Left lung (tissue), 4 donors: ENCODE measurements at regions not wholly inside any gene's neighbourhood (a gene's known extent, or its start where the extent isn't known, plus 50 kb on each side); places are given as distances from the start of the nearest gene placed in this dataset.

Source experiments
- ATAC-seq: fragments of 200-7000 bp; cut with Tn5 transposase; one replicate; pipeline ENCODE4 v1.9.1; 2020; ENCODE audit warnings: moderate library complexity
- DNase-seq, 4 donors: peaks; one replicate each; pipeline ENCODE4 v3.0.0-alpha.2; 2013 to 2020
- H3K27ac ChIP-seq, 2 donors: fragments of 200-600 bp; sonication (generic) in 1 of 2; one replicate each; pipeline versions ENCODE4 v1.5.0 to v1.8.0; 2020 to 2021
- H3K27me3 ChIP-seq, 2 donors: fragments of 200-600 bp; sonication (generic) in 1 of 2; one replicate each; pipeline versions ENCODE4 v1.5.0 to v1.8.0; 2020 to 2021
- H3K36me3 ChIP-seq, 2 donors: fragments of 200-600 bp; sonication (generic) in 1 of 2; one replicate each; pipeline versions ENCODE4 v1.5.0 to v1.8.0; 2020 to 2021
- H3K4me1 ChIP-seq, 2 donors: fragments of 200-600 bp; one replicate each; pipeline ENCODE4 v1.8.0; 2021
- H3K4me3 ChIP-seq, 2 donors: fragments of 200-600 bp; sonication (generic) in 1 of 2; one replicate each; pipeline versions ENCODE4 v1.5.0 to v1.8.0; 2020 to 2021; ENCODE audit warnings: mild to moderate bottlenecking in 1 of 2
- H3K9me3 ChIP-seq, 2 donors: fragments of 200-600 bp; sonication (generic) in 1 of 2; one replicate each; pipeline versions ENCODE4 v1.5.0 to v1.8.0; 2020 to 2021
- intact Hi-C, 2 donors: fragments of 100-400 bp; cut with DNase I; formaldehyde crosslinking; loops; one replicate each; pipeline versions ENCODE4 v1.11.2 to v1.14.2; 2022
- TF ChIP-seq, protein P1 (sequence below), 2 donors: fragments of 200-600 bp; sonication (generic) in 1 of 2; IDR thresholded peaks; one replicate each; pipeline versions ENCODE4 v1.5.0 to v1.8.0; 2021; ENCODE audit warnings: antibody characterized with exemption in 2 of 2
- donor health status: DM: no; HTN: yes; CAD: no.
- donor health status: DM: no; HTN: no; CAD: no.

DNA sequence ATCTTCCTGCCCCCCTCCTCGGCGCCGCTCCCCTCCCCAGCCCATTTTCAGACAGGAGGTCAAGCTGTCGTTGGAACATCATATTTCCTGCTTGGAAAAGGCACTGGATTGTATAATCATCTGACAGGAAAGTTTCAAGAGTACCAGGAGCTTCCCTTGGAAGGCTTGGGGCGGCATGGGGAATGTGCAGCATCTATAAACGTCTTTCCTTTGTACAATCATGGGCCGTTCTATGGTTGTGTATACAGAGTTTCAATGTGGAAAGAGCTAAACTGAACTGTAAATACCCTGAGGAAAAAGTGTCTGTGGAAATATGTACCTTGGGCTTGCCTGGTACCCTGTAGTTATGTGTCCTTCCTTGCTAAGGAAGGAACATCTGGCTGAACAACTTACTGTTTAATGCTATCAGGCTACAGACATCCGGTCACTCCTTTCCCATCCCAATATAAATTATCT lies 368.1 kb upstream of the ADGRL2 start:
- Histone ChIP-seq H3K36me3 (no peaks in the 10 kb centered on the region), H3K27ac (peak overlapping the region in 1 of 2 donors; percentile 72), H3K4me1 (peaks cover 0 to 16% of the 10 kb centered on the region in 2 donors), H3K4me3 (no peak overlapping the region), H3K9me3 (no peaks in the 10 kb centered on the region), H3K27me3 (no peaks in the 10 kb centered on the region)
- TF ChIP-seq, protein P1, sequence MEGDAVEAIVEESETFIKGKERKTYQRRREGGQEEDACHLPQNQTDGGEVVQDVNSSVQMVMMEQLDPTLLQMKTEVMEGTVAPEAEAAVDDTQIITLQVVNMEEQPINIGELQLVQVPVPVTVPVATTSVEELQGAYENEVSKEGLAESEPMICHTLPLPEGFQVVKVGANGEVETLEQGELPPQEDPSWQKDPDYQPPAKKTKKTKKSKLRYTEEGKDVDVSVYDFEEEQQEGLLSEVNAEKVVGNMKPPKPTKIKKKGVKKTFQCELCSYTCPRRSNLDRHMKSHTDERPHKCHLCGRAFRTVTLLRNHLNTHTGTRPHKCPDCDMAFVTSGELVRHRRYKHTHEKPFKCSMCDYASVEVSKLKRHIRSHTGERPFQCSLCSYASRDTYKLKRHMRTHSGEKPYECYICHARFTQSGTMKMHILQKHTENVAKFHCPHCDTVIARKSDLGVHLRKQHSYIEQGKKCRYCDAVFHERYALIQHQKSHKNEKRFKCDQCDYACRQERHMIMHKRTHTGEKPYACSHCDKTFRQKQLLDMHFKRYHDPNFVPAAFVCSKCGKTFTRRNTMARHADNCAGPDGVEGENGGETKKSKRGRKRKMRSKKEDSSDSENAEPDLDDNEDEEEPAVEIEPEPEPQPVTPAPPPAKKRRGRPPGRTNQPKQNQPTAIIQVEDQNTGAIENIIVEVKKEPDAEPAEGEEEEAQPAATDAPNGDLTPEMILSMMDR (IDR thresholded peaks at IDR 0.05) = no peak
- DNase-seq (no peak), ATAC-seq (no peak)
- intact Hi-C loops = no loop called here

DNA sequence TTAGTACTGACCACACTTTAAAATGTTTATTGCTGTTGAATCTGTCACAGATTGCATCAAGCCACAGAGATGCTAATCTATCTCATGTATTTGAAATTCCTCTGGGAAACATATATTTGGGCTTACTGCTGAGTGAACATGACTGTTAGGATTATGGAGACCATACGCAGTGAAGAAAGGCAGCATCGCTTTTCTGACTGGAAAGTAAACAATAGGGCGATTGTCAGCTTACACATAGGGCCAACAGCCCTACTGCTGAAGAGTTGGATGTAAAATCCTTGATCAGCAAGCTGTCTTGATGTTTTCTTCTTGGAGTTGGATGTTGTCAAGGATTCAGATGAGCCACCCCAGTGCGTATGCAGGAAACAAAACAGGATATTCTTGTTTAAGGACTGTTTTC lies 368.7 kb upstream of the ADGRL2 start:
- DNase-seq (no peak), ATAC-seq (no peak)
- no peaks in the 10 kb centered on the region for H3K27me3 ChIP-seq
- H3K27ac ChIP-seq = peak overlapping the region in 1 of 2 donors; percentile 72
- H3K36me3 ChIP-seq = no peaks in the 10 kb centered on the region
- no peak overlapping the region for H3K4me3 ChIP-seq
- H3K4me1 ChIP-seq = peaks cover 0 to 16% of the 10 kb centered on the region in 2 donors
- intact Hi-C loops = no loop called here
- TF ChIP-seq, protein P1 (IDR thresholded peaks at IDR 0.05) = no peak
- no peaks in the 10 kb centered on the region for H3K9me3 ChIP-seq

DNA sequence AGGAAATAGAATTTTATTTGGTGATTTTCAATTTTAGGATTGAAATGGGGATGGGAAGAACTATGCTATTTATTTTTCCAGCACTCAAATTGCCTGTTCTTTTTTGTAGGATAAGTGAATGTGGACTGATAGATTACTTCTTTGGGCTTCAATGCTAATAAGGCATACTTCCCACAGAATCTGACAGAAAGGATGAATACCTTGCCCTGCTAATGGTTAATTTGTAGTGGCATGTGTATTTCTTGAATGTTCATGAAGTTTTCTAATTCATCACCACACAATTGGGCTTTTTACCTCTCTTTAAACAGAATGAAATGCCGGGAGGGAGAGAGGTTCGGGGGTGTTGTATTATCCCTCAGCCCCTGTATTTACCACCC lies 369.1 kb upstream of the ADGRL2 start:
- Histone ChIP-seq H3K27me3 (no peaks in the 10 kb centered on the region), H3K4me3 (no peak overlapping the region), H3K4me1 (peaks cover 0 to 16% of the 10 kb centered on the region in 2 donors), H3K36me3 (no peaks in the 10 kb centered on the region), H3K27ac (peak overlapping the region in 1 of 2 donors; percentile 72), H3K9me3 (no peaks in the 10 kb centered on the region)
- DNase-seq (no peak), ATAC-seq (no peak)
- intact Hi-C loops = no loop called here
- TF ChIP-seq, protein P1 (IDR thresholded peaks at IDR 0.05) = no peak

DNA sequence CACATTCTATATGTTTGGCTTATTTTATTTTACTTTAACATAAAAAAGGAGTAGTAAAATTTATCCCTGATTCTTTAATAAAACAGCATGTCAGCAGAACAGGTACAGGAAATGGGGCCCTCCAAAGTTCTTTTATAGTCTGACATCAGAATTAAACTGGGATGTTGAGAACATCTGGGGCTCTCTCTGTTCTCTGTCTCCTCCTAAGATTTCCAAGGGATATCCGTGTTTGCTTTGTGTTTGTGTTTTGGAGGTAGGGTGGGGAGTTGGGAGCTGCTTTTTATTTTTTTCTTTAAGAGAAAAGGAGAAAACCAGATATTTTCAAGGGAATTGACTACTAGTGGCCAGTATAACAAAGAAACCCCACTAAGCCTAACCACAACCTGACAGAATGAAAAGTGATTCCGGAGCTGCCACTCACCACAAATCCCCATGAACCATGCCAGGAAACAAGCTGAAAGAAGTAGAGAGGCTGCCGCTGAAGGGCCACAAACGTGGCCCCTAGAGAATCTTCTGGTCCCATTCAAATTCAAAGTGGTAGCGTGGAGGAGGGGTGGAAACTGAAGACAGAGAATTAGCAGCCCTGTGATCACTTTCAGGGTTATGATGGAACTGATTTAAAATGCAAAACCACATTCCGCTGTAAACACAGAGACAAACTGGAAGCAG lies 369.6 kb upstream of the ADGRL2 start:
- no peak for DNase-seq
- intact Hi-C loops = no loop called here
- no peaks in the 10 kb centered on the region for H3K9me3 ChIP-seq
- H3K4me1 ChIP-seq = peaks cover 0 to 16% of the 10 kb centered on the region in 2 donors
- no peak overlapping the region for H3K4me3 ChIP-seq
- no peaks in the 10 kb centered on the region for H3K27me3 ChIP-seq
- ATAC-seq = no peak
- H3K36me3 ChIP-seq = no peaks in the 10 kb centered on the region
- TF ChIP-seq, protein P1 (IDR thresholded peaks at IDR 0.05) = no peak
- peak overlapping the region in 1 of 2 donors; percentile 72 for H3K27ac ChIP-seq

DNA sequence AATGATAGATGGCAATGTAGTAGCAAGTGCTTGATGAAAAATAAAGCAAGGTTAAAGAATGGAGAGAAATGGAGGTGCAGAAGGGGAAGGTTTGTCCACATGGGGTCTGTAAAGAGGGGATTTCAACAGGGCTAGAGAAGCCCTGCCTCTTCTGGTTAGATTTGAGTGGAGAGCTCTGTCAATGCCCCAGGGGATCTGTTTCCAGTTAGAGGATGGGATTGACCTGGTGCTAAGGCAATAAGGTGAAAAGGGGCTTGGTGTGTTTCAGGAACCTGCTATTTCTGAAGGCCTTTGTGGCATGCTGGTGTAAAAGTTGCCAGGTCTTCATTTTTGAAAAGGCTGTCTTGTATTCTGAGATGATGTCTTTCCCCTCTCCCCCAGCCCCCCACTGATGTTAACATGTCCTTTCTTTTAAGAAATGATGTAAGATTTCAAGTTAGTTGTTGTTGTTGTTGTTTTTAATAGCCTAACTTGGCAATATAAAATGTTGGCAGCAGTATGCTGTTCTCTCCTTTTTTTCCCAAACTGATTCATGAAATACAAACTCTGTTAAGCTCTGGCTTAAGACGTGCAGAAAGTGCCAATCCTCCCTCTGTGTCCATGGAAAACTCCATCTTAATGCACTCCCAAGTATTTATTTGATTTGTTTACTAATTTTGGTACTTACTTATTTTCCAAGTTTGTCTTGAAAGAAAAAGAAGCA lies 370.3 kb upstream of the ADGRL2 start:
- H3K36me3 ChIP-seq = no peaks in the 10 kb centered on the region
- H3K27me3 ChIP-seq = no peaks in the 10 kb centered on the region
- ATAC-seq (no peak), DNase-seq (no peak)
- H3K9me3 ChIP-seq = no peaks in the 10 kb centered on the region
- no peak overlapping the region for H3K4me3 ChIP-seq
- H3K27ac ChIP-seq = peak overlapping the region in 1 of 2 donors; percentile 72
- TF ChIP-seq, protein P1 (IDR thresholded peaks at IDR 0.05) = no peak
- peaks cover 0 to 10% of the 10 kb centered on the region in 2 donors for H3K4me1 ChIP-seq
- intact Hi-C loops = no loop called here
